ENCODE measurements at regions not wholly inside any gene's neighbourhood (a gene's known extent, or its start where the extent isn't known, plus 50 kb on each side); places are given as distances from the start of the nearest gene placed in this dataset.
A peak's percentile ranks its signal among the peaks of the same experiment; 100 is the strongest.

GRCh38 chr18:11553098-11553940 lies 56.1 kb upstream of the SLC35G4 start:
- Histone ChIP-seq H3K4me1 (ENCODE audit: insufficient read depth) (no peaks in the 10 kb centered on the region), H3K27ac (ENCODE audit: low read depth) (no peak overlapping the region), H3K4me2 (no peak overlapping the region), H3K79me2 (replicated peaks; ENCODE audit: insufficient read depth) (no peaks in the 10 kb centered on the region), H2AFZ (no peak overlapping the region), H3K9me2 (ENCODE audit: insufficient read depth) (no peaks in the 10 kb centered on the region), H3K27me3 (ENCODE audit: insufficient read depth) (no peaks in the 10 kb centered on the region), H3F3A (replicated peaks; ENCODE audit: low read depth) (no peaks in the 10 kb centered on the region), H3K36me3 (ENCODE audit: insufficient read depth) (no peaks in the 10 kb centered on the region), H4K20me1 (replicated peaks; ENCODE audit: insufficient read depth) (no peaks in the 10 kb centered on the region), H3K4me3 (no peak overlapping the region)
- TF ChIP-seq JUNB (IDR thresholded peaks at IDR 0.05; ENCODE audit: unreplicated experiment), result no peak
- TF ChIP-seq, protein P1, sequence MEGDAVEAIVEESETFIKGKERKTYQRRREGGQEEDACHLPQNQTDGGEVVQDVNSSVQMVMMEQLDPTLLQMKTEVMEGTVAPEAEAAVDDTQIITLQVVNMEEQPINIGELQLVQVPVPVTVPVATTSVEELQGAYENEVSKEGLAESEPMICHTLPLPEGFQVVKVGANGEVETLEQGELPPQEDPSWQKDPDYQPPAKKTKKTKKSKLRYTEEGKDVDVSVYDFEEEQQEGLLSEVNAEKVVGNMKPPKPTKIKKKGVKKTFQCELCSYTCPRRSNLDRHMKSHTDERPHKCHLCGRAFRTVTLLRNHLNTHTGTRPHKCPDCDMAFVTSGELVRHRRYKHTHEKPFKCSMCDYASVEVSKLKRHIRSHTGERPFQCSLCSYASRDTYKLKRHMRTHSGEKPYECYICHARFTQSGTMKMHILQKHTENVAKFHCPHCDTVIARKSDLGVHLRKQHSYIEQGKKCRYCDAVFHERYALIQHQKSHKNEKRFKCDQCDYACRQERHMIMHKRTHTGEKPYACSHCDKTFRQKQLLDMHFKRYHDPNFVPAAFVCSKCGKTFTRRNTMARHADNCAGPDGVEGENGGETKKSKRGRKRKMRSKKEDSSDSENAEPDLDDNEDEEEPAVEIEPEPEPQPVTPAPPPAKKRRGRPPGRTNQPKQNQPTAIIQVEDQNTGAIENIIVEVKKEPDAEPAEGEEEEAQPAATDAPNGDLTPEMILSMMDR (conservative IDR thresholded peaks at IDR 0.05; ENCODE audit: low read depth in 2 of 2), result peak; percentile 85 to 94
- ATAC-seq (peak; percentile 96), DNase-seq (ENCODE audit: low spot score) (peak; percentile 82)
- Mint-ChIP-seq H3K27me3 (ENCODE audit: insufficient read depth, low read depth, poor library complexity) (no peaks in the 10 kb centered on the region), H3K4me3 (no peak overlapping the region), H3K9me3 (no peaks in the 10 kb centered on the region), H3K36me3 (ENCODE audit: low read depth) (no peaks in the 10 kb centered on the region), H3K27ac (no peak overlapping the region), H3K4me1 (0 out of 3 replicates have a peak, but pooled peaks cover 2% of the 10 kb centered on the region)

DNA sequence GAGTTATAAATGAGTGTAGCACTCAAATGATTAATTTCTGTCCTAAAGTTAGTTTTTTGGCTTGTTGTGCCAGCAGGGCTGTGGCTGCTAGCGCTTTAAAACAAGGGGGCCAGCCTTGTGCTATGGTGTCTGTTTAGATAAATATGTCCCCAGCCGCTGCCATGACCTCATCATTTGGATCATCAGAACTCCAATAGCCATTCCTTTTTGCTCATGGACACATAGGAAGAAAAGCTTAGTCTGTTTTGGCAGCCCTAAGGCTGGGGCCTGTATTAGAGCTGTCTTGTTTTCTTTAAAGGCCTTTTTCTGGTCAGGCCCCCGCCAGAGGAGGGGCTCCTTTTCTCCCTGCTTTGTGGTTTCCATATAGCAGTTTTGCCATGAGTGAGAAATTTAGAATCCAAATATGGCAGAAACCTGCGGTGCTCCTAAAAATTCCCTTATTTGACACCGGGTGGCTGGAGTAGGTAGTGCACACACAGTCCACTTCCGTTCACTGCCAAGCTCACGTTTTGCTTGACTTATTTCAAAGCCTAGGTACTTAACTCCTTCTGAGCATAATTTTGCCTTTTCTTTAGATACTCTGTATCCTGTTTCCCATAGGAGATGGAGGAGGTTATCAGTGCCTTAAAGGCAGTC lies 60.4 kb upstream of the SLC35G4 start:
- Histone ChIP-seq H3K4me2 (no peak overlapping the region), H3F3A (replicated peaks; ENCODE audit: low read depth) (no peaks in the 10 kb centered on the region), H3K36me3 (ENCODE audit: insufficient read depth) (no peaks in the 10 kb centered on the region), H3K4me1 (ENCODE audit: insufficient read depth) (no peaks in the 10 kb centered on the region), H2AFZ (no peak overlapping the region), H4K20me1 (replicated peaks; ENCODE audit: insufficient read depth) (no peaks in the 10 kb centered on the region), H3K27ac (ENCODE audit: low read depth) (no peak overlapping the region), H3K79me2 (replicated peaks; ENCODE audit: insufficient read depth) (no peaks in the 10 kb centered on the region), H3K9me2 (ENCODE audit: insufficient read depth) (peaks cover 3% of the 10 kb centered on the region; the same call in 1 of the 2 replicates), H3K4me3 (no peak overlapping the region), H3K27me3 (ENCODE audit: insufficient read depth) (no peaks in the 10 kb centered on the region)
- no peak for ATAC-seq
- Mint-ChIP-seq H3K4me1 (0 out of 3 replicates have a peak, but pooled peaks cover 2% of the 10 kb centered on the region), H3K27me3 (ENCODE audit: insufficient read depth, low read depth, poor library complexity) (no peaks in the 10 kb centered on the region), H3K9me3 (peaks cover 16% of the 10 kb centered on the region), H3K36me3 (ENCODE audit: low read depth) (peaks cover 3% of the 10 kb centered on the region; the same call in 2 of the 3 replicates), H3K27ac (no peak overlapping the region), H3K4me3 (no peak overlapping the region)
- DNase-seq (ENCODE audit: low spot score), result no peak
- TF ChIP-seq REST (IDR thresholded peaks at IDR 0.05; ENCODE audit: unreplicated experiment), result no peak
- TF ChIP-seq, protein P1 (conservative IDR thresholded peaks at IDR 0.05; ENCODE audit: low read depth in 2 of 2), result peak in 1 of 2 experiments; percentile 29; a peak in 1 of 4 replicates
